ENCODE measurements at regions not wholly inside any gene's neighbourhood (a gene's known extent, or its start where the extent isn't known, plus 50 kb on each side); places are given as distances from the start of the nearest gene placed in this dataset.

GRCh38 chr16:86806181-86806837 lies 228.0 kb downstream of the FOXL1 start:
- no peaks in the 10 kb centered on the region for H3K36me3 ChIP-seq (ENCODE audit: control insufficient read depth in 2 of 2, insufficient read depth in 2 of 2, low read length in 1 of 2)
- ChIA-PET SMC1A (ENCODE audit: uncharacterized antibody, unreplicated experiment) (no interaction called here), CTCF (no interaction called here), POLR2A (no interaction called here), RAD21 (ENCODE audit: unreplicated experiment) (no interaction called here)
- FAIRE-seq, result no peak
- H3K79me2 ChIP-seq (ENCODE audit: control insufficient read depth, insufficient read depth, low read length), result no peaks in the 10 kb centered on the region
- DNase-seq (ENCODE audit: low read depth, low spot score), result no peak
- BruUV-seq (replicated peaks), result no TSS peak
- intact Hi-C loops (cut with micrococcal nuclease; ENCODE audit: unreplicated experiment), result no loop called here
- 38% methylated on average over 20 of the region's 20 CpGs for WGBS (ENCODE audit: insufficient coverage, insufficient replicate concordance, low lambda C conversion rate, missing lambda C conversion rate)
- no peaks in the 10 kb centered on the region for H3K9me3 ChIP-seq (replicated peaks; ENCODE audit: control insufficient read depth, insufficient read depth, low read length)
- TF ChIP-seq ATF3 (IDR thresholded peaks at IDR 0.05; ENCODE audit: borderline replicate concordance, extremely low read depth, low read depth, low read length) (no peak), SUPT20H (IDR thresholded peaks at IDR 0.05; ENCODE audit: borderline replicate concordance, control insufficient read depth, low read depth, low read length) (no peak), PAX8 (IDR thresholded peaks at IDR 0.05) (no peak), MYB (IDR thresholded peaks at IDR 0.05; ENCODE audit: borderline replicate concordance, low read depth, low read length) (no peak), HDGF (IDR thresholded peaks at IDR 0.05) (no peak), IRF4 (IDR thresholded peaks at IDR 0.05; ENCODE audit: low read depth, low read length) (no peak), SP1 (IDR thresholded peaks at IDR 0.05; ENCODE audit: low read depth, low read length) (no peak), RAD51 (IDR thresholded peaks at IDR 0.05) (no peak), IRF3 (IDR thresholded peaks at IDR 0.05) (no peak), ZNF384 (IDR thresholded peaks at IDR 0.05; ENCODE audit: borderline replicate concordance, low read depth, low read length) (no peak), DPF2 (IDR thresholded peaks at IDR 0.05) (no peak), ZNF622 (IDR thresholded peaks at IDR 0.05) (no peak), ZNF207 (IDR thresholded peaks at IDR 0.05; ENCODE audit: borderline replicate concordance) (no peak), RB1 (IDR thresholded peaks at IDR 0.05; ENCODE audit: borderline replicate concordance) (no peak), E4F1 (IDR thresholded peaks at IDR 0.05; ENCODE audit: borderline replicate concordance, partially characterized antibody) (no peak), FOXM1 (IDR thresholded peaks at IDR 0.05; ENCODE audit: low read depth, low read length) (no peak), NR2C1 (IDR thresholded peaks at IDR 0.05) (no peak), SIN3A (IDR thresholded peaks at IDR 0.05; ENCODE audit: low read depth, low read length) (no peak), POLR2AphosphoS2 (IDR thresholded peaks at IDR 0.05; ENCODE audit: low read depth, low read length) (no peak)
- H3K4me1 ChIP-seq (ENCODE audit: control insufficient read depth, insufficient read depth, low read length), result no peaks in the 10 kb centered on the region
- H2AFZ ChIP-seq (ENCODE audit: control insufficient read depth, low read depth, low read length), result no peak overlapping the region
- H3K27ac ChIP-seq (ENCODE audit: control insufficient read depth, insufficient read depth), result no peak overlapping the region
- no peak for ATAC-seq
- in situ Hi-C loops (cut with MboI), result no loop called here
- H4K20me1 ChIP-seq (ENCODE audit: control insufficient read depth, insufficient read depth), result no peaks in the 10 kb centered on the region
- no peak overlapping the region for H3K4me3 ChIP-seq
- no peak overlapping the region for H3K9ac ChIP-seq (ENCODE audit: control insufficient read depth, insufficient read depth, low read length)
- no peak overlapping the region for H3K4me2 ChIP-seq (ENCODE audit: control insufficient read depth, insufficient read depth)
- H3K27me3 ChIP-seq (replicated peaks in 1 of 2; ENCODE audit: control insufficient read depth in 2 of 2, insufficient read depth in 2 of 2, low read length in 1 of 2), result no peaks in the 10 kb centered on the region; a peak in 1 of 4 replicates
